Retinal pigment epithelial cell (primary cell): ENCODE measurements at regions not wholly inside any gene's neighbourhood (a gene's known extent, or its start where the extent isn't known, plus 50 kb on each side); places are given as distances from the start of the nearest gene placed in this dataset.

Source experiments
- DNase-seq: peaks from one replicate; pipeline ENCODE4 v3.0.0-alpha.2; 2010; ENCODE audit warnings: low read depth
- H3K4me3 ChIP-seq: 2 replicates; pipeline ENCODE4 v1.5.1; 2011; ENCODE audit warnings: mild to moderate bottlenecking, low read length, control low read depth, moderate library complexity
- CTCF ChIP-seq: conservative IDR thresholded peaks from 2 replicates; pipeline ENCODE4 v1.5.1; 2011; ENCODE audit warnings: low read depth, low read length, control low read depth, inconsistent platforms

- no peak for TF ChIP-seq CTCF
- no peak for DNase-seq
- no peak overlapping the region for H3K4me3 ChIP-seq
Observed at GRCh38 chr16:54438469-54438868, 151.9 kb upstream of the IRX3 start.

- DNase-seq = no peak
Observed at GRCh38 chr16:54437921-54438320, 151.3 kb upstream of the IRX3 start.

GRCh38 chr16:54437401-54437800 lies 150.8 kb upstream of the IRX3 start:
- no peak overlapping the region for H3K4me3 ChIP-seq
- no peak for DNase-seq
- no peak for TF ChIP-seq CTCF

More at GRCh38 chr16:54437921-54438320, 151.3 kb upstream of the IRX3 start:
- no peak for TF ChIP-seq CTCF
- H3K4me3 ChIP-seq = no peak overlapping the region

- DNase-seq = no peak
- no peak overlapping the region for H3K4me3 ChIP-seq
- no peak for TF ChIP-seq CTCF
Observed at GRCh38 chr16:54436346-54436745, 149.8 kb upstream of the IRX3 start.

- TF ChIP-seq CTCF = no peak
Observed at GRCh38 chr16:54434859-54435258, 148.3 kb upstream of the IRX3 start.

GRCh38 chr16:54432897-54433229 lies 146.3 kb upstream of the IRX3 start:
- no peak for TF ChIP-seq CTCF
- H3K4me3 ChIP-seq = no peak overlapping the region
- no peak for DNase-seq

More at GRCh38 chr16:54434859-54435258, 148.3 kb upstream of the IRX3 start:
- DNase-seq = no peak
- H3K4me3 ChIP-seq = no peak overlapping the region

- no peak overlapping the region for H3K4me3 ChIP-seq
- peak; percentile 32 for TF ChIP-seq CTCF
- DNase-seq = peak; percentile 29
Observed at GRCh38 chr16:54431997-54432896, 145.7 kb upstream of the IRX3 start.
